Motor neuron (in vitro differentiated cells): ENCODE measurements at regions not wholly inside any gene's neighbourhood (a gene's known extent, or its start where the extent isn't known, plus 50 kb on each side); places are given as distances from the start of the nearest gene placed in this dataset.

Source experiments
- ATAC-seq, 8 experiments: fragments of 200-7000 bp; cut with Tn5 transposase; replicated peaks in 6 of 8; 2 replicates each; pipeline ENCODE4 v1.8.0; 2021; ENCODE audit warnings: mild to moderate bottlenecking in 8 of 8, moderate library complexity in 8 of 8
- H3K27ac ChIP-seq, 2 donors: fragments of 250-450 bp; sonication (Bioruptor Pico); 2 replicates each; pipeline ENCODE4 v1.9.0; 2021; ENCODE audit warnings: antibody characterized with exemption in 2 of 2, mild to moderate bottlenecking in 2 of 2, moderate library complexity in 1 of 2
- H3K4me1 ChIP-seq, 2 donors: fragments of 250-450 bp; sonication (Bioruptor Pico); replicated peaks in 1 of 2; 2 replicates each; pipeline ENCODE4 v1.6.1; 2021; ENCODE audit warnings: antibody characterized with exemption in 2 of 2, mild to moderate bottlenecking in 2 of 2, moderate library complexity in 1 of 2
- H3K4me3 ChIP-seq, 5 donors: fragments of 250-450 bp; sonication (Bioruptor Pico); 2 replicates each; pipeline ENCODE4 v1.9.0; 2021; ENCODE audit warnings: antibody characterized with exemption in 5 of 5, mild to moderate bottlenecking in 5 of 5, moderate library complexity in 4 of 5
- WGBS, 10 experiments: fragments of 450-650 bp; shearing (Covaris generic); methylation state at CpG; one replicate each; pipeline ENCODE4 v1.0.0; 2022; 5-methylcytosine and 5-hydroxymethylcytosine counted together
- in situ Hi-C, 9 experiments: fragments of 400-800 bp; cut with MboI; loops; one replicate each; pipeline ENCODE4 v1.15.0; 2021; ENCODE audit warnings: low sequenced_read_pairs in 9 of 9, low pct_unique_long_range_greater_than_20kb in 2 of 9; ENCODE audit not compliant: unreplicated experiment in 9 of 9

DNA sequence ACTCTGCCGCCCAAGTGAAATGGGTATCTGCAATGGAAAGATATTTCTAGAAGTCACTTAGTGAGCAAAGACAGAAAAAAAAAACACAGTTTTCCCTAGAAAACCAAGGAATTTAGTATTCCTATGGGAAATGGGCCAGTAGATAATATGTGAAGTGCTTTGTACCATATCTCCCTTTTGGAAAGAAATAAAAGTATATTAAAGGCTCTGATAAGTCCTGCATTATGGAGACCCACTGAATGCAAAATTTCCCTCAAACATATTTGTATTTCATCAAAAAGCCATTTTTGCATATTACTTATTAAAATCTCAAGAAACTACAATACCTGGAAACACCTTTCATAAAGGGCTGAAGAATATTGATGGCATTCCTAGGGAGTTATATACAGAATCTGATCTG, 51.6 kb upstream of the DYNLRB2 start:
- in situ Hi-C loops: no loop called here
- ATAC-seq: no peak
- 50 to 100% (median 100%) methylated on average over 1 of the region's 1 CpG; no CpG with 5 or more reads in 2 of the 10 experiments for WGBS, 10 experiments
- no peak overlapping the region for H3K27ac ChIP-seq
- no peak overlapping the region for H3K4me3 ChIP-seq
- no peaks in the 10 kb centered on the region for H3K4me1 ChIP-seq

DNA sequence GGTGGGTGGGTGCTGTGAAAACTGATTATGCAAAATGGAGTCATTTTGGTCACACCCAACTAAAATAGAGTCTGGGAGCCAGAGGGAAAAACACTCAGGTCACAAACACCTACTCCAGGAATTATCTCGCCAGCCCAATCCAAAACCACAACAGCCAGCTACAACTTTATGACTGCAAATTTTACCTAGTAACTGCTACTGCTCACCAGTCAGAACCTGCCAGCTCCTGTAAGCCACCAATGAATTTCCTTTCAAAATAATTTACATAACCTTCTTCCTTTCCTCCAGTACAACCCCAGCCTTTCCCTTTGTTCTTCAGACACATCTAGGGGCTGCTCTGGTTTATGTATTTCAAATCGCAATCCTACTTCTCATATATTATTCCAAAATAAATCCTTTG, 52.6 kb upstream of the DYNLRB2 start:
- no peaks in the 10 kb centered on the region for H3K4me1 ChIP-seq
- in situ Hi-C loops: no loop called here
- whole genome bisulfite sequencing, 10 experiments: 30 to 100% (median 68%) methylated on average over 1 to 2 of the region's 2 CpGs; no CpG with 5 or more reads in 2 of the 10 experiments
- H3K4me3 ChIP-seq: no peak overlapping the region
- ATAC-seq: peak in 3 of 8 experiments; percentile 40 to 76 (median 65)
- no peak overlapping the region for H3K27ac ChIP-seq

DNA sequence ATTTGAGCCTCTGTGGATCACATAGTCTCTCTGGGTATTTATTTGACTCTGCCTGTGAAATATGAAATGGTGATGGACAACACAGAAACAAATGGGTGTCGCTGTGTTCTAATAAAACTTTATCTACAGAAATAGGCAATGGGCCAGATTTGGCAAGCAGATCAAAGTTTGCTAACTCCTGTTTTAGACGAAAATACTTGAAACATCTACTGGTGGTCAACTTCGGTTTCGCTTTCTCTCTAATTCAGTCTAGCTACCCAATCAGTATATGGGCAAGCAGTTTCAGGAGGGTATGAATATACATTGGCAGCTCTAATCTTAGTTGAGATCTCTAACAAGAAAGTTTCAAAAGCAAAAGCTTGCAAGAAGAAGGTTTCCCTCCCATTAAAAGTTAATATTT, 60.1 kb upstream of the DYNLRB2 start:
- H3K27ac ChIP-seq: no peak overlapping the region
- in situ Hi-C loops: no loop called here
- H3K4me1 ChIP-seq: no peaks in the 10 kb centered on the region
- whole genome bisulfite sequencing, 10 experiments: 50 to 100% (median 89%) methylated on average over 3 to 4 of the region's 4 CpGs; no CpG with 5 or more reads in 1 of the 10 experiments
- no peak for ATAC-seq
- no peak overlapping the region for H3K4me3 ChIP-seq

DNA sequence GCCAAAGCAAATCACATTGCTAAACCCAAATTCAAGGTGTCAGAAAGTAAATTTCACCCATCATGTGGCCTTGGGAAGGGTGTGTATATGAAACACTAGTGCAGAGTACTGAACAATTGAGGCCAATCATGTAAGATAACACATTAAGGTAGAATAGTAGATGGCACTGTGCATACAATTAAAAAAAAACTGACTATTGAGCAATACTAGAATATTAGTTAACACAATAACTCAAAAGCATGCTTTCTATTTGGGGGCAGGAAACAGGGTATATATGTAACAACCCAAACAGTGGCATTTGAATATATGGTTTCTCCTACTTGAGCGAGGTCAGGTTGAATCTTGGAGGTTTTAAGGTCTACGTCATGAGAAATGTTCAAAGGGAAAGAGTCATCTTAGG, 63.0 kb upstream of the DYNLRB2 start:
- Histone ChIP-seq H3K4me3 (no peak overlapping the region), H3K27ac (no peak overlapping the region), H3K4me1 (no peaks in the 10 kb centered on the region)
- 40 to 100% (median 89%) methylated on average over 1 to 2 of the region's 2 CpGs; no CpG with 5 or more reads in 1 of the 10 experiments for WGBS, 10 experiments
- no peak for ATAC-seq
- in situ Hi-C loops: no loop called here

DNA sequence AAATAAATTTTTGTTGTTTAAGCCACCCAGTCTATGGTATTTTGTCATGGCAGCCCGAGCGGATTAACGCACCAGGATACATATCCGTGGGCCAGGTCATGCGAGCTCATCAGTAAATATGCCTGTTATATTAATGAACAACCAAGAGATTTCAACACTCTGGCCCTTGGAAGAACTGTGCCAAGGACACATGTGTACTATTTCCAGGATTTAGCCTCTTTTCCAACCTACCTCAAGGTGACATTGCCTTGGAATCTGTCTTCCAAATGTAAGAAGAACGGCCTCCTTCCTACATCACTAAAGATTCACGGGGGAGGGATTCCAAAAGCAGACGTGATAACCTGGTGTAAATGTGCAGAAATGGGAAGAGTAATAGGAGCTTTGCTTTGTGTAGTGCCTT, 72.8 kb upstream of the DYNLRB2 start:
- WGBS, 10 experiments: 37 to 100% (median 88%) methylated on average over 1 to 8 of the region's 8 CpGs; no CpG with 5 or more reads in 1 of the 10 experiments
- Histone ChIP-seq H3K4me3 (no peak overlapping the region), H3K4me1 (peaks cover 0 to 3% of the 10 kb centered on the region in 2 donors), H3K27ac (no peak overlapping the region)
- no peak for ATAC-seq
- in situ Hi-C loops: loop anchor here in 1 of 9 experiments (25.0 kb wide), 1 partner anchor 831 kb away; no protein-coding TSS in a partner anchor

DNA sequence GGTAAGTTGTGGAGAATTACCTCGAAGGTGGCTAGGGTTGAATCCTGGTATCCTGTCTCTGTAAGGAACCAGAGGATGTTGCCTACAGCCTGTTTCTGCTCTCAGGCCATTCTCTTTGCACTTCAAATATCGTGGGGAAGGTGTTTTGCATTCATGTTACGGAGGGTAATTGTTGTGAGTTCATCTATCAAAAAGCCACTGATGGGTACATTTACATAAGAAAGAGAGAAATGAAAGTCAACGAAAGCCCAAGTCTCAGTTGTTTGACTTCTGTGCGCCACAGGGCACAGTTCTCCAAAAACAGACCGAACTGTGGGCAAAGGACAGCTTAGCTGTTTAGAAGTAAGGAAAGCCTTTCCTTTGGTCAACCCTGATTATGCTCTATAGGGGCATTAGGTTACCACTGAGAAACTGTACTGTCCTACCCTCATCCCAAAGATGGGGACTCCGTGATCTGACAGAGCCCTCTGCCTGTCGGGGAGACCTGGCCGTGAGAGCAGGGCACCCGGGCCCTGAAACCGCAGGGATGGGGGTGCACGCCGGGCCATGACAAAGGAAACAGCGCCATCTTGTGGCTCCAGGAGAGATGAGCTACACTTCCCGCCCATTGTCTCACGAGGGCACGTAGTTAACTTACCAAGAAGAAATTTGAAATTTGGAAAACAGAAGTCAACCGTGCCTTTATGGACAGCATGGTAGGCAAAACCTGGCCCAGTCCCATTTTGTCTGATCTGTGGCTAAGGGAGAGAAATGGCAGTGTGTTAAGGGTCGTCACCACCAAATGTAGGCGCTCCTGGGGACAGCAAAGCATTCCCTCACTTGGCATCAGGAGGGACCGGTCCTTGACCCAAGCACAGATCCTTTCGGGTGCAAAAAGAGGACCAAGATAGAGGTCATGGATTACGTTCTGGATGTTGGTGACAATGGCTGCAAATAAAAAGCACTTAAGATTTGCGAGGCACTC, 74.5 kb upstream of the DYNLRB2 start:
- WGBS, 10 experiments: 18 to 58% (median 26%) methylated on average over 3 to 19 of the region's 24 CpGs
- H3K27ac ChIP-seq: no peak overlapping the region
- in situ Hi-C loops: loop anchor here in 1 of 9 experiments (25.0 kb wide), 1 partner anchor 829 kb away; no protein-coding TSS in a partner anchor
- peaks cover 0 to 3% of the 10 kb centered on the region in 2 donors for H3K4me1 ChIP-seq
- no peak overlapping the region for H3K4me3 ChIP-seq
- peak; percentile 86 to 100 (median 96) for ATAC-seq

DNA sequence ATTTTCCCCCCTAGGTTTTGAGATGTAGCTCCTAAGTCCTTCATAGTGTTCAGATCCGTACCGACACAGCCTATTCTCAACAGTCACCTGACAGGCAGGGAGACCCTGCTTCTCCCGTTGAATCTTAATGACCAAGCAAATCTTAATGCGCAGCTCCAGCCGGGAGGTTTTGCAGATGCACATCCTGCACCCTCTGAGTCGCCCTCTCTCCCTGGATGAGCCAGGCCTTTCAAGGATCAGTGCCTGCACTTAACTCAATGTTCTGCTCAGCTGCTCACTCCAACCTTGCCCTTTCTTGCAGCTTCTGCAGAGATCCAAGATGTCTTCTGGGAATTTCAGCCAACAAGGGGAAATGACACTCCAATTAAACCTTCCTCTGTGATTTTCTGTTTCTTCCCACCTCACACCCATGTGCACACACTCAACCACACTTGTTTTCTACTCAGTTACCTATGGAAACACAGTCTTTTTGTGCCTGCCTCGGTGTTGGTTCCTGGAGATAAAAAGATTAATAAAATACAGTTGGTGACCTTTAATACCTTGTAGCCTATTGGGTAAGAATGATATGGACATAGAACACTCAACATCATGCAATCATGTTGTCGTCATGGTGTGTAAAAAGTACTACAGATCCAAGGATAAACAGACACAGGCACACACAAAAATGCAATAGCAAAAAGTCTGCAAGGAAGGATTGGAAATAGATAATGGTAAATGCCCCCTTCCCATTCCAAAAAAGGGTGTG, 76.9 kb upstream of the DYNLRB2 start:
- Histone ChIP-seq H3K4me3 (no peak overlapping the region), H3K4me1 (peaks cover 0 to 3% of the 10 kb centered on the region in 2 donors), H3K27ac (no peak overlapping the region)
- in situ Hi-C loops: loop anchor here in 1 of 9 experiments (25.0 kb wide), 1 partner anchor 827 kb away; no protein-coding TSS in a partner anchor
- ATAC-seq: peak in 4 of 8 experiments; percentile 35 to 73 (median 68)
- 75 to 100% (median 99%) methylated on average over 1 to 5 of the region's 8 CpGs; no CpG with 5 or more reads in 2 of the 10 experiments for WGBS, 10 experiments

DNA sequence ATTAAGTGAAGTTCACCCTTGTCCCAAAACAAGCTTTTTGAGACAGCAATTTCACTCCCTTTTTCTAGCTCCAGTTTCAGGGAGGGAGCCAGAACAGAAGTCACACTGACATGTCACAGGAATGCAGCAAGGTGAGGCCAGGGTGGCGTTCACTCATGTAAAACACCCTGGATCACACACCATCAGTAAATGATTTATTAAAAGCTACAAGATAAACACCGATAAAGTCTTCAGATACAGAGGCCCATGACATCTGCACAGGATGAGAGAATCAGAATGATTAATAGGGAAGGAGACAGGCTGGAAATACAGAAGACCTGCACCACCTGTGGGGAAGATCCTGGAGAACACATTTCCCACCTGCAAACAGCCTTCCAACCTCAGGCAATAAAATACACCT, 77.5 kb upstream of the DYNLRB2 start:
- peaks cover 0 to 3% of the 10 kb centered on the region in 2 donors for H3K4me1 ChIP-seq
- 79 to 100% (median 97%) methylated on average over 1 to 2 of the region's 2 CpGs; no CpG with 5 or more reads in 4 of the 10 experiments for WGBS, 10 experiments
- in situ Hi-C loops: loop anchor here in 1 of 9 experiments (25.0 kb wide), 1 partner anchor 826 kb away; no protein-coding TSS in a partner anchor
- ATAC-seq: peak in 3 of 8 experiments; percentile 21 to 35 (median 31)
- no peak overlapping the region for H3K4me3 ChIP-seq
- no peak overlapping the region for H3K27ac ChIP-seq

DNA sequence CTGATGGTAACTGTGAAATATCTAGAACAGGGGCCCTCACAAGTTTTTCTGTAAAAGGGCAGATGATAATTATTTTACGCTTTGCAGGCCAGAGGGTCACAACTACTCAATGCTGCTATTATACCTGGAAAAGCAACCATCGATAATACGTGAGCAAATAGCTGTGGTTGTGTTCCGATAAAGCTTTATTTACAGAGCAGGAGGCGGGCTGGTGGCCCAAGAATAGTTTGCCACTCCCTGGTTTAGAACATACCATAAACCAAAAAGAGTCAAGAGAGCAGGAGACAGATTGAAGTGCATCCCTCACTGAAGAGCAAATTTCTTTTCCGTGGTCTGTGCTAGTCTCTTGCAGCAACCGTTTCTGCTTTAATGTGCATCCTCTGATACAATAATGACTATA, 77.9 kb upstream of the DYNLRB2 start:
- in situ Hi-C loops: loop anchor here in 1 of 9 experiments (25.0 kb wide), 1 partner anchor 826 kb away; no protein-coding TSS in a partner anchor
- H3K27ac ChIP-seq: no peak overlapping the region
- peaks cover 0 to 3% of the 10 kb centered on the region in 2 donors for H3K4me1 ChIP-seq
- ATAC-seq: no peak
- WGBS, 10 experiments: 78 to 98% (median 94%) methylated on average over 4 to 7 of the region's 7 CpGs; no CpG with 5 or more reads in 2 of the 10 experiments
- H3K4me3 ChIP-seq: no peak overlapping the region

DNA sequence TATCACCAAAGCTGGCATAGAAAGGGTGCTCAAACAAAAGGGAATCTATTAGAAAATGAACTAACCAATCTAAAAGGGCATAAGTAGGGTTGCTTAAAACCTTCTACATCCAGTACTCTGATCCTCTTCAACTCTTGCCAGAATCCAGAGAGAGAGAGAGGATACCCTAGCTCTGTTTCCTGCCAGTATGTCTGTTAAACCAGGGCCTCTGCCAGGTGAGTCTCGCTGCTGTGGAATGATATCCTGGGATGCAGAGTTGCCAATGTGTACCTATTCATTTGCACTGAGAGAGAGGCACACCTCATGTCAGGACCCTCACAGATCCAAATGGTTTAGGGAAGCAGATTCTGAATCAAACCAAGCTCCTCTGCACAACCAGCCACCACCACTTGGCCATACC, 79.8 kb upstream of the DYNLRB2 start:
- no peak overlapping the region for H3K27ac ChIP-seq
- H3K4me3 ChIP-seq: no peak overlapping the region
- WGBS, 10 experiments: 100% methylated on average over 1 of the region's 1 CpG; no CpG with 5 or more reads in 9 of the 10 experiments
- ATAC-seq: no peak
- peaks cover 0 to 3% of the 10 kb centered on the region in 2 donors for H3K4me1 ChIP-seq
- in situ Hi-C loops: loop anchor here in 1 of 9 experiments (25.0 kb wide), 1 partner anchor 824 kb away; no protein-coding TSS in a partner anchor

DNA sequence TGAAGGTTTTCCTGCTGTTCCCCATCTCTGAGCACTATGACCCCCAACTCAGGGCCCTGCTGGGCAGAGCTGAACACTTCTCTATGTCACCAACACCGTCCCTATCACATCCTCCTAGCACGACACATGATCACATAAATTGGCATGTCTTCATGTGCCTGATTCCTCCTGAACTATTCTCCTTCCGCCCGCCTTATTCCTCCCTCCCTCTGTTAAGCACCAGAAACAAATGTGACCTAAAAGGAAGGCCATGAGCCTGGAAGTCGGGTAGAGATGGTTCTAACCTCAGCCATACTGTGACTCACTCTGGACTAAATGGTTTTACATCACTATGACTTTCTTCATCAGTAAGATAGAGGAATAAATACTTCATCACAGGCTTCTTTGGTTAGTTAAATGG, 80.8 kb upstream of the DYNLRB2 start:
- ATAC-seq: peak in 1 of 8 experiments; percentile 34
- Histone ChIP-seq H3K27ac (no peak overlapping the region), H3K4me1 (peaks cover 0 to 3% of the 10 kb centered on the region in 2 donors), H3K4me3 (no peak overlapping the region)
- 17 to 94% (median 80%) methylated on average over 1 to 5 of the region's 5 CpGs for WGBS, 10 experiments
- in situ Hi-C loops: loop anchor here in 1 of 9 experiments (25.0 kb wide), 1 partner anchor 823 kb away; no protein-coding TSS in a partner anchor

DNA sequence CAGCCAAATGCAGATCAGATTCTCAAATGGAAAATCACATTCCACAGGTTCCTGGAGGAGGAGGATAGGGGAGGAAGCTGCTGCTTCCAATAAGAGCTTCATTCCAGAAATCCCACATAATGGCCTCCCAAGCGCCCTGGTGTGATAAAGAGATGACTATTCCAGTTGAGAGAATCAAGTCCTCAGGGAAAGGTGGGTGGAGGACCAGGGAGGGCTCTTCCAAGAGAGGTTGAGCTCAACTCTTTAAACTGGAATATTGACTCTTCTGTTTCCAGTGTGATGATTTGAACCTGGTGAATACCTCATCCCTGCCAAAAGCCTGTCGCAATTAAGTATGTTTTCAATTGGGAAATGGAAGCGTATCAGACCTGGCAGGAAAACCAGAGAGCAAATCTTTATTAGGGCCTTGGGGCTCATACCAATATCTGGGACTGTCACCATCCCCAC, 81.4 kb upstream of the DYNLRB2 start:
- Histone ChIP-seq H3K4me3 (no peak overlapping the region), H3K4me1 (peaks cover 0 to 3% of the 10 kb centered on the region in 2 donors), H3K27ac (no peak overlapping the region)
- peak in 2 of 8 experiments; percentile 39 to 61 for ATAC-seq
- in situ Hi-C loops: loop anchor here in 1 of 9 experiments (25.0 kb wide), 1 partner anchor 822 kb away; no protein-coding TSS in a partner anchor
- WGBS, 10 experiments: 20 to 94% (median 86%) methylated on average over 1 to 3 of the region's 3 CpGs; no CpG with 5 or more reads in 4 of the 10 experiments
